Stimulated activated naive B cell treated with anti-CD40 and anti-IgM and Interleukin-4, amounts not matched to agents 10 μg/mL and 1 μg/mL and 100 μg/mL, for 72 hours (primary cell): ENCODE measurements at regions not wholly inside any gene's neighbourhood (a gene's known extent, or its start where the extent isn't known, plus 50 kb on each side); places are given as distances from the start of the nearest gene placed in this dataset.
A peak's percentile ranks its signal among the peaks of the same experiment; 100 is the strongest.

Source experiments
- ATAC-seq, 2 donors: fragments of 150-1000 bp; cut with Tn5 transposase; replicated peaks; 2 replicates each; pipeline ENCODE4 v1.10.0; 2021; ENCODE audit warnings: moderate library complexity in 1 of 2
- DNase-seq: peaks from one replicate; pipeline ENCODE4 v3.0.0; 2021
- H3K27ac Mint-ChIP-seq: one replicate; pipeline ENCODE4 v1.8.0; 2022; ENCODE audit warnings: mild to moderate bottlenecking, mixed read lengths
- H3K27me3 Mint-ChIP-seq, 2 donors: one replicate each; pipeline ENCODE4 v1.8.0; 2022; ENCODE audit warnings: mixed read lengths in 2 of 2
- H3K36me3 Mint-ChIP-seq, 2 donors: one replicate each; pipeline ENCODE4 v1.8.0; 2022; ENCODE audit warnings: mixed read lengths in 2 of 2, mild to moderate bottlenecking in 1 of 2
- H3K4me1 Mint-ChIP-seq, 2 donors: one replicate each; pipeline ENCODE4 v1.8.0; 2022; ENCODE audit warnings: mixed read lengths in 2 of 2, mild to moderate bottlenecking in 1 of 2
- H3K4me3 Mint-ChIP-seq, 2 donors: one replicate each; pipeline ENCODE4 v1.8.0; 2022; ENCODE audit warnings: mild to moderate bottlenecking in 2 of 2, mixed read lengths in 2 of 2, moderate library complexity in 1 of 2
- H3K9me3 Mint-ChIP-seq, 2 donors: one replicate each; pipeline ENCODE4 v1.8.0; 2022; ENCODE audit warnings: mixed read lengths in 2 of 2, mild to moderate bottlenecking in 1 of 2

DNA sequence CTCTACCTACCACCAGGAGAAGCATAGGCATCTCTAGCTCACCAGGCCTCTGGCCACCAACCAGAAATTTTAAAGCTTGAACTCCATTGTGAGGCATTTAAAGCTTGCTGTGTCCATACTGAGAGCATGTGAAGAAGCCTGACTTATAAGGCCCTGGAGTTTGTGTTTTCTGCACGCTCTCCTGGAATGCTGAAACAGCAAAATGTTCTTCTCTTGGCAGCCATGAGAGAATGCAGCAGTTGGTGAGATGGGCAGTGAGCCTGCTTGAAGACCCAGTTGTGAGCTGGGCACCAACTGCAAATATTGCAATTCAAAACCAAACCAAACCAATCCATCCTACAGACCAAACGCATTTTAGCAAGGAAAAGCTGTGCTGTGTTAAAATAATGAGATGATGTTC is 170.0 kb upstream of the IVNS1ABP start:
- no peak overlapping the region for H3K4me3 Mint-ChIP-seq
- H3K27me3 Mint-ChIP-seq, result no peaks in the 10 kb centered on the region
- H3K36me3 Mint-ChIP-seq, result no peaks in the 10 kb centered on the region
- H3K4me1 Mint-ChIP-seq, result peaks cover 0 to 8% of the 10 kb centered on the region in 2 donors
- ATAC-seq (no peak), DNase-seq (no peak)
- peaks cover 0 to 1% of the 10 kb centered on the region in 2 donors for H3K9me3 Mint-ChIP-seq
- H3K27ac Mint-ChIP-seq, result no peak overlapping the region

GRCh38 chr1:185486346-185486745 is 169.3 kb upstream of the IVNS1ABP start:
- Mint-ChIP-seq H3K36me3 (no peaks in the 10 kb centered on the region), H3K4me1 (peaks cover 0 to 8% of the 10 kb centered on the region in 2 donors), H3K27ac (no peak overlapping the region), H3K4me3 (no peak overlapping the region), H3K27me3 (no peaks in the 10 kb centered on the region), H3K9me3 (peaks cover 0 to 1% of the 10 kb centered on the region in 2 donors)
- DNase-seq (no peak), ATAC-seq (no peak)

- H3K36me3 Mint-ChIP-seq, result no peaks in the 10 kb centered on the region
- peaks cover 0 to 1% of the 10 kb centered on the region in 2 donors for H3K9me3 Mint-ChIP-seq
- H3K27ac Mint-ChIP-seq, result no peak overlapping the region
- H3K4me3 Mint-ChIP-seq, result no peak overlapping the region
- no peak for DNase-seq
- H3K27me3 Mint-ChIP-seq, result peaks cover 0 to 4% of the 10 kb centered on the region in 2 donors
- H3K4me1 Mint-ChIP-seq, result peaks cover 0 to under 1% of the 10 kb centered on the region in 2 donors
- ATAC-seq, result no peak
Observed at GRCh38 chr1:185483664-185484450, 166.8 kb upstream of the IVNS1ABP start.

DNA sequence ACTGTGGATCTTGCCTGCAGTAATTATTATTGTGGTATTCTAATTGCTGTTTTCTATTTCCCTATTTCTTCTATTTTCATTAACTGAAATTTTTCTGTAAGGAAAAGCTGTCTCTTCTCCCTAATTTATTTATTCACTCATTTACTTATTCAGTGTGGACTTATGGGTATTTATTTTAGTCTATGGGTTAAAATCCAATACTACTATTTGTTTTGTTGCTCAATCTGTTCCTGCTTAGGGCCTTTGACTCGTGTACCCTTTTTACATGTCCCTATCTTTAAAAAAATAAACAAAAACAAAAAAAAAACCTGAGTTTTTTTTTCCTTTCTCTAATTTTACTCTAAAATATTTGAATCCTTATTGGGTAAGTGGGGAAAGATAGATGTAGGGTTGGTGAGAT is 166.2 kb upstream of the IVNS1ABP start:
- H3K4me3 Mint-ChIP-seq, result no peak overlapping the region
- DNase-seq (no peak), ATAC-seq (no peak)
- peaks cover 0 to 4% of the 10 kb centered on the region in 2 donors for H3K27me3 Mint-ChIP-seq
- H3K4me1 Mint-ChIP-seq, result no peaks in the 10 kb centered on the region
- H3K27ac Mint-ChIP-seq, result no peak overlapping the region
- peaks cover 0 to 1% of the 10 kb centered on the region in 2 donors for H3K9me3 Mint-ChIP-seq
- H3K36me3 Mint-ChIP-seq, result no peaks in the 10 kb centered on the region

GRCh38 chr1:185480545-185480944 is 163.5 kb upstream of the IVNS1ABP start:
- peaks cover 0 to 4% of the 10 kb centered on the region in 2 donors for H3K27me3 Mint-ChIP-seq
- ATAC-seq (no peak), DNase-seq (no peak)

DNA sequence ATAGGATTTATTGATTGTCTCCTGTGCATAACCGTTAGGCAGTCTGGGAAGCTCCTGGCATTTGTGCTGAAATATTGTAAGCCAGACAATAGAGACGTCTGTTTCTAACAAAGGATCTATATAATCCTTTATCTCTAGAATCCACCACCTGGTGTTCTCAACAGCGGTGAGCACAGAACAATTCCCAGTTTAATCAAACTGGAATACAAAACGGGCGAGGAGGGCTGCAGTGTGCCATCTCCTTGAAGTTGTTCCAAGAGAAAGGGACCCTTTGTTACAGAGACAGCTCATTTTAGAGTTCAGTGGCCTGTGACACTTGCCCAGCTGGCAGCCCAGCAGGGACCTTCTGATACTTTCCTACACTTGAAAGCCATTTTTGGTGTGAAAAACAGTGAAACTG is 162.8 kb upstream of the IVNS1ABP start:
- Mint-ChIP-seq H3K27ac (no peak overlapping the region), H3K27me3 (peaks cover 0 to 4% of the 10 kb centered on the region in 2 donors), H3K4me3 (no peak overlapping the region), H3K4me1 (no peaks in the 10 kb centered on the region), H3K36me3 (no peaks in the 10 kb centered on the region), H3K9me3 (peaks cover 0 to 1% of the 10 kb centered on the region in 2 donors)
- no peak for DNase-seq
- no peak for ATAC-seq

More at GRCh38 chr1:185480545-185480944, 163.5 kb upstream of the IVNS1ABP start:
- Mint-ChIP-seq H3K4me1 (no peaks in the 10 kb centered on the region), H3K9me3 (peaks cover 0 to 1% of the 10 kb centered on the region in 2 donors), H3K27ac (no peak overlapping the region), H3K36me3 (no peaks in the 10 kb centered on the region), H3K4me3 (no peak overlapping the region)

DNA sequence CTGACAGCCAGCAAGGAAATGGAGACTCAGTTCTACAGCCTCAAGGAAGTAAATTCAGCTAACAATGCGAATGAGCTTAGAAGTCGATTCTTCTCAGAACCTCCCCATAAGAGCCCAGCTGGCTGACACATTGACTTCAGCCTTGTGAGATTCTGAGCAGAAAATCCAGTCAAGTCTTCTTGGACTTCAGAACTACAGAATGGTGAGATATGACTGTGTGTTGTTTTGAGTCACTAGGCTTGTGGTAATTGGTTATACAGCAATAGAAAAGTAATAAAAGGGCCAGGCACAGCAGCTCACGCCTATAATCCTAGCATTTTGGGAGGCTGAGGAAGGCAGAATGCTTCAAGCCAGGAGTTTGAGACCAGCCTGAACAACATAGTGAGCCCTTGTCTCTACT is 161.8 kb upstream of the IVNS1ABP start:
- peaks cover 0 to 1% of the 10 kb centered on the region in 2 donors for H3K9me3 Mint-ChIP-seq
- ATAC-seq, result no peak
- H3K27me3 Mint-ChIP-seq, result peaks cover 0 to 4% of the 10 kb centered on the region in 2 donors
- H3K36me3 Mint-ChIP-seq, result no peaks in the 10 kb centered on the region
- no peak overlapping the region for H3K4me3 Mint-ChIP-seq
- no peak for DNase-seq
- H3K27ac Mint-ChIP-seq, result no peak overlapping the region
- no peaks in the 10 kb centered on the region for H3K4me1 Mint-ChIP-seq

DNA sequence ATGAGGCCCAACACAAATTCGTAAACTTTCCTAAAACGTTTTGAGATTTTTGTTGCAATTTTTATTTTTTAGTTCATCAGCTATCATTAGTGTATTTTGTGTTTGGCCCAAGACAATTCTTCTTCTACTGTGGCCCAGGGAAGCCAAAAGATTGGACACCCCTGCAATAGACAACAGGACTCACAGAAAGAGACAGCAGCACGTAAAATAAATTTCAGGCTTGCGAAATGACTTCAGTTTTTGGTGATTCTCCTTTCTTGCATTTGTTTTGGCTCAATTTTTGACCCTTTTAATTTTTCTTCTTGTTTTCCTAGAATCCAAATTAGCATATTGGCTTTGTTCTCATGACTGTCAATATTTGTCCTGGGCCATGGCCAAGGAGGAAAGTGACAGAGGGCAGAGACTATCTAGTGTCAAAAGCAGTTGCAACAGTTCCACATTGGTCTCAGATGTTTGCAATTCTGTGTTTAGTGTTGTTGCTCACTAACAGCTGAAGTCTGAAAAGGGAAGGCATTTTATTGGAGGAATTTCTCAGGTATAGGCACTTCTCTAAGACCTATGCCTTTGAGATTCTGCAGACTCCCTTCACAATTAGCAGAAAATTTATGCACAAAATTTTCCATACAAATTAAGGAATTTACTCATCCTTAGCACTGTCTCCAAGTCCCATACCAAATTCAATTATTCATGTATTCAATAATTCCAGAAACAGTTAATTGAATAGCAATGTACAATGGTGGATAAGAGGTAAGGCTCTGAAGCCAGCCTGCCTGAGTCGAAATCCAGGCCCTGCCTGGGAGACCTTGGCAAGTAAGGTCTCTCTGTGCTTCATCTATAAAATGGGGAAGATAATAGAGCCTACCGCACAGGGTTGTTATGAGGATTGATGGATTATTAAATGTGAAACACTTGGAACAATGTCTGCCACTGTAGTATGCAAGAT is 160.9 kb upstream of the IVNS1ABP start:
- Mint-ChIP-seq H3K4me1 (no peaks in the 10 kb centered on the region), H3K4me3 (no peak overlapping the region), H3K9me3 (peaks cover 0 to 1% of the 10 kb centered on the region in 2 donors), H3K36me3 (no peaks in the 10 kb centered on the region), H3K27me3 (peaks cover 0 to 4% of the 10 kb centered on the region in 2 donors), H3K27ac (peak overlapping the region; percentile 11)
- no peak for ATAC-seq
- no peak for DNase-seq

- no peaks in the 10 kb centered on the region for H3K9me3 Mint-ChIP-seq
- no peak overlapping the region for H3K4me3 Mint-ChIP-seq
- H3K36me3 Mint-ChIP-seq, result no peaks in the 10 kb centered on the region
- H3K4me1 Mint-ChIP-seq, result no peaks in the 10 kb centered on the region
- H3K27me3 Mint-ChIP-seq, result peaks cover 2 to 6% of the 10 kb centered on the region in 2 donors
- H3K27ac Mint-ChIP-seq, result no peak overlapping the region
- ATAC-seq (no peak), DNase-seq (no peak)
Observed at GRCh38 chr1:185474440-185475149, 157.6 kb upstream of the IVNS1ABP start.

DNA sequence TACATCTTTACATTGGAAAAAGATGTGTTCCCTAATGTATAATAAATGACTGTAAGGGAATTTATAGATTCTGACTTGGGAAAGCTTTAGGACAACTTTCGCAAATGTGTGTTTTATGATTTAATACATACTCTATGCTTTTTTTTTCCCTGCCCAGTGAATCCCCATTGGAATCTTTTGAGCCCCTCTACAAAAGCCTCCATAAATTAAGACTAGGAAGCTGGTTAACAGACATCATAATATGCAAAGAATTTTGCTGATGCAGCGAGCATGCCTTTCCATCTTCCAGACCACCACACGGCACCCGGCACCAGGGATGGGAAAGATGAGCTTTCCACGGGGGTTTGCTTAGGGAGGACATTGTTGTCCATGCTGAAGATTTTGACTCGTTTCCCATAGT is 156.1 kb upstream of the IVNS1ABP start:
- H3K27me3 Mint-ChIP-seq, result peaks cover 0 to 6% of the 10 kb centered on the region in 2 donors
- H3K27ac Mint-ChIP-seq, result no peak overlapping the region
- no peaks in the 10 kb centered on the region for H3K4me1 Mint-ChIP-seq
- no peaks in the 10 kb centered on the region for H3K36me3 Mint-ChIP-seq
- ATAC-seq, result no peak
- no peaks in the 10 kb centered on the region for H3K9me3 Mint-ChIP-seq
- no peak for DNase-seq
- H3K4me3 Mint-ChIP-seq, result no peak overlapping the region

GRCh38 chr1:185468626-185469025 is 151.6 kb upstream of the IVNS1ABP start:
- Mint-ChIP-seq H3K4me3 (no peak overlapping the region), H3K9me3 (no peaks in the 10 kb centered on the region), H3K27ac (no peak overlapping the region), H3K4me1 (no peaks in the 10 kb centered on the region), H3K36me3 (no peaks in the 10 kb centered on the region), H3K27me3 (peaks cover 9 to 12% of the 10 kb centered on the region in 2 donors)
- DNase-seq (no peak), ATAC-seq (no peak)

GRCh38 chr1:185467122-185467521 is 150.1 kb upstream of the IVNS1ABP start:
- Mint-ChIP-seq H3K9me3 (no peaks in the 10 kb centered on the region), H3K27ac (no peak overlapping the region), H3K27me3 (peaks cover 12% of the 10 kb centered on the region in 2 donors), H3K4me3 (no peak overlapping the region), H3K36me3 (no peaks in the 10 kb centered on the region), H3K4me1 (no peaks in the 10 kb centered on the region)
- DNase-seq, result no peak
- ATAC-seq, result no peak

- Mint-ChIP-seq H3K36me3 (no peaks in the 10 kb centered on the region), H3K4me1 (no peaks in the 10 kb centered on the region), H3K4me3 (no peak overlapping the region), H3K27ac (no peak overlapping the region), H3K9me3 (peaks cover 0 to 4% of the 10 kb centered on the region in 2 donors), H3K27me3 (peaks cover 6 to 12% of the 10 kb centered on the region in 2 donors)
- no peak for ATAC-seq
- DNase-seq, result no peak
Observed at GRCh38 chr1:185464777-185465176, 147.7 kb upstream of the IVNS1ABP start.

DNA sequence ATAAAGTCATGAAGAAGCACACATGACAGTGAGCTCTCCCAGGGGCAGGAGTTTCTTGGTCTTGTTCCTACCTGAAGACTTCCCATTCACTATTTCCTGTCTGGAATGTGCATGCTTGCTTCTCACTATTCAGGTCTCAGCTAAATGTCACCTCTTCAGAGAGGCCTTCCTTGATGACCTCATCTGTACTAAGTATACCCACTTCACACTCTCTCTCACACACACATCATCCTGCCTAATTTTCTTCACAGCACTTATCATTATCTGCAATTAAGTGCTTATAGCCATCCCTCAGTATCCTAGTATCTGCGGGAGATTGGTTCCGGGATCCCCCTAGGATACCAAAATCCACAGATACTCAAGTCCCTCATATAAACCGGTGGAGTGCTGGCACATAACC is 146.4 kb upstream of the IVNS1ABP start:
- Mint-ChIP-seq H3K9me3 (peaks cover 0 to 4% of the 10 kb centered on the region in 2 donors), H3K4me1 (no peaks in the 10 kb centered on the region), H3K27me3 (peaks cover 6 to 12% of the 10 kb centered on the region in 2 donors), H3K36me3 (no peaks in the 10 kb centered on the region), H3K27ac (no peak overlapping the region), H3K4me3 (no peak overlapping the region)
- no peak for DNase-seq
- ATAC-seq, result no peak
